GM12891 (cell line): ENCODE measurements at regions not wholly inside any gene's neighbourhood (a gene's known extent, or its start where the extent isn't known, plus 50 kb on each side); places are given as distances from the start of the nearest gene placed in this dataset.

ENCODE experiments used
- PAX5 ChIP-seq: IDR thresholded peaks from 2 replicates; pipeline ENCODE4 v1.6.1; 2011; ENCODE audit warnings: low read length, moderate library complexity, mild to moderate bottlenecking; ENCODE audit not compliant: insufficient read depth, severe bottlenecking
- POLR2A ChIP-seq: IDR thresholded peaks from 2 replicates; pipeline ENCODE4 v1.6.1; 2011; ENCODE audit warnings: low read depth, low read length, control low read depth
- POLR2AphosphoS5 ChIP-seq: IDR thresholded peaks from 2 replicates; pipeline ENCODE4 v1.6.1; 2011; ENCODE audit warnings: low read depth, low read length, control low read depth
- POU2F2 ChIP-seq: IDR thresholded peaks from 2 replicates; pipeline ENCODE4 v1.6.1; 2011; ENCODE audit warnings: low read depth, mild to moderate bottlenecking, control low read depth, low read length, moderate library complexity
- SPI1 ChIP-seq: IDR thresholded peaks from 2 replicates; pipeline ENCODE4 v1.6.1; 2011; ENCODE audit warnings: low read depth, low read length, control low read depth
- TAF1 ChIP-seq: IDR thresholded peaks from 2 replicates; pipeline ENCODE4 v1.6.1; 2011; ENCODE audit warnings: low read depth, low read length, control low read depth

- TF ChIP-seq POLR2AphosphoS5 (no peak), POLR2A (no peak), SPI1 (no peak), TAF1 (no peak), POU2F2 (no peak), PAX5 (no peak)
Measured at GRCh38 chr9:2387166-2387565, 234.4 kb upstream of the VLDLR start.
